ENCODE measurements at regions not wholly inside any gene's neighbourhood (a gene's known extent, or its start where the extent isn't known, plus 50 kb on each side); places are given as distances from the start of the nearest gene placed in this dataset.

- DNase-seq (no peak), ATAC-seq (no peak)
Measured at GRCh38 chr1:79388694-79389361, 382.3 kb upstream of the ADGRL4 start.

DNA sequence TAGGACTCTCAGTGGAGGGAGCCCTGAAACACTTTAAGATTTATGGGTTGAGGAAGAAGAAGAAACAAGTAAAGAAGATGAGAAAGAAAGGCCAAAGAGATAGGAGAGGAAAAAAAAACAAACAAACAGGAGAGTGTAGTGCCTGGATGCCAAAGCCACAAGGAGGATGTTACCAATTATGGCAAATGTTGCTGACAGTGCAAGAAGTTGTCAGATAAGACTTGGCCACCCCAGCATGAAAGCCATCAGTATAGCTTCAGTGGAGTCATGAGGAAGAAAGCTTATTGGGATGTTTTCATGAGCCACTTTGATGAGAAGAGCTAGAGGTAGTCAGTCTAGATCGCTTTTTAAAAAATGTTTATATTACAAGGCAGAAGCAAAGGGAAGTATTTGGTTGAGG lies 380.2 kb upstream of the ADGRL4 start:
- no peak for ATAC-seq
- no peak for DNase-seq

- ATAC-seq, result no peak
Measured at GRCh38 chr1:79380078-79380477, 373.5 kb upstream of the ADGRL4 start.

DNA sequence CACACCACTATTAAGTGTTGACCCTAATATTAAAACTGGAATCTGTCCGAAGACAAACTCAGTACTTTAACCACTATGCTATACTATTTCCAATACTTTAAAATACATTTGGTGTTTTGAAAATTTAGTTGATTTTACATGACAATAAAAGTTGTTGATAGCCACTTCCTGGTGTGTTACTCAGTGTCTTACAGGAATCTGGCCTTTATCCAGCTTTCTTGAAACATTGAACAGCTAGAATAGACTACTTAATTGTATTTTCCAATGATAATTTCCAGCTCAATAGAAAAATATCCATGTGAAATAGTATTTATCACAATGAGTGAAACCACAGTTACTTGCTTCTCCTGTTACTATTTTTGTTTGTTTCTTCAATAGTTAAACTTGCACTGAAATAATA lies 369.6 kb upstream of the ADGRL4 start:
- no peak for ATAC-seq
- DNase-seq, result no peak

More at GRCh38 chr1:79380078-79380477, 373.5 kb upstream of the ADGRL4 start:
- no peak for DNase-seq

DNA sequence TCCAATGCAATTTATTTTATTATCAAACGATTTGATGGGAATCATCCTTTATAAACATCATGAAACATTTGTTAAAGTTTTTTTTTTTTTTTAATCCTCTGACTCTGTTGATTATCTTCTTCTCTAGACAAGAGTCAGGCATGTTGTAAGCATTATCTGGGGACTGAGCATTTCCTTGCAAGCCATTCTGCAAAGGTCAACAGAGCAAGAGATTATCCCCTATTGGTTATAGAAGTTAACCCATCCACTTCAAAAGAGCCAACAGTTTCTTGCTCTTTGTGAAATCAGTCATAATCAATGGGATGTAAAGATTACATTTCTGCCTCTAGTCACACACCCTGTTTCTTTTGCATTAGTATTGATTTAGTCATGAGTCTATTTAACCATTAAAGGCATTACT lies 368.8 kb upstream of the ADGRL4 start:
- ATAC-seq (no peak), DNase-seq (no peak)

DNA sequence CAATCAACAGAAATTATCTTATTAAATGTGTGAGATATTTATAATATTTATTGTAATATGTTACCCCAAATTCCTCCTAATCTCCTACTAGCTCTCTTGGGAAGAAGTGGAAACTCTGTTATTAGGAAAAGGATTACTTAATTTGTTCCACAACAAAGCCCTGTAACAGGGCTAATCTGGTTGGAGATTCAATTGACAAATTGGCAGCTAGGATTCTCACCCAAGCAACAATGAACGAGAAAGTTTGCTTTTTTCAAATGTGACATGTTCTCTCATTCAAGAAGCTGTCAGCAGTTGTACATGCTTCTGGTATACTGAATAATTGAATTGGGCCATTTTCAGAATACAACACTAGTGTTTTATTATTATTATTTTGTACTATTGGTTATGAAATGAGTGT lies 367.9 kb upstream of the ADGRL4 start:
- no peak for DNase-seq
- ATAC-seq, result no peak

- DNase-seq, result no peak
- no peak for ATAC-seq
Measured at GRCh38 chr1:79373481-79374125, 367.1 kb upstream of the ADGRL4 start.

DNA sequence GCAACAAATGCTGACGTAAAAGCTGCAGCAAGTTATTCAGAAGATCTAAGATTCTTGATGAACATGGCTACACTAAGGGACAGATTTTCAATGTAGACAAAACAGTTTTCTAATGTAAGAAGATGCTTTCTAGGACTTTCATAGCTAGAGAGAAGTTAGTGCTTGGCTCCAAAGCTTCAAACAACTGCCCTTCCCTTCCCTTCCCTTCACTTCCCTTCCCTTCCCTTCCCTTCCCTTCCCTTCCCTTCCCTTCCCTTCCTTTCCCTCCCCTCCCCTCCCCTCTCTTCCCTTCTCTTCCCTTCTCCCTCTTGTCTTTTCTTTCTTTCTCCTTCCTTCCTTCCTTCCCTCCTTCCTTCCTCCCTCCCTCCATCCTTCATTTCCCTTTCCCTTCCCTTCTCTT lies 365.3 kb upstream of the ADGRL4 start:
- no peak for ATAC-seq
- no peak for DNase-seq

GRCh38 chr1:79369091-79369490 lies 362.6 kb upstream of the ADGRL4 start:
- no peak for DNase-seq
- no peak for ATAC-seq

DNA sequence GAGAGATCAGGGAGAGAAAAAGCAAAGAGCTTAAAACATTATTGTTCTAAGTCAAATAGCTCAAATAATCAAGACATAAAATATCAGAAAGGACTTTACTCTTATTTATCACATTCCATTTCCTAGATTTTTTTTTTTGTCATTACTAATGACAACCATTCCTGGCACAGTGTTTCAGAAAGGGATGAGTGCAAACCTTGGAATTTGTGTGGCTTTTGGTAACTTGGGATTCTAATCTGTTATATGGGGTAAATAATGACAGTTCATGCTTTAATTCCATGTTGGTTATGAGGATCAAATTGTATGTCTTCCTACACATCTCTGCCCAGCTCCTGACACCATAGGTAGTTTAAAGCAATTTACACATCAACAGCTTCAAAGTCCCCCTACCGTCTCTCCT lies 358.4 kb upstream of the ADGRL4 start:
- no peak for ATAC-seq

GRCh38 chr1:79363430-79363829 lies 356.9 kb upstream of the ADGRL4 start:
- DNase-seq (no peak), ATAC-seq (no peak)

More for the DNA sequence above, 358.4 kb upstream of the ADGRL4 start:
- DNase-seq, result no peak

DNA sequence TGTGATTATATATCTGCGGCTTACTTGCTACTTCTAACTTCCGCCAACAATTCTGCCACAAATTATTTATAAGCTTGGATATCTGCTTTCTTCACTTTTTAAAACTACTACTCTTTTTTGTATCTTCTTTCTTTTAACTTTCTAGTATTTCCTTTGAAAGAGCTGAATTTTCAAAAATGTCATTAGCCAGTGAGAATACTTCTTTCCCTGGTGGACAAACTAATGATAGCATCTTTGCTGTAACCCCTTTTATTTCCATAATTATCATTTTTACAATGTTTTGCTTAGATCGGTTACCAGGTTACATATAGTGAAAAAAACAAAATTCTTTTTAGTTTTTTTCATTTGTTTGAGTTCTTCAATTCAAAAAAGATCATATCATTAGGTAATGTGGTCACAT lies 355.9 kb upstream of the ADGRL4 start:
- ATAC-seq (no peak), DNase-seq (no peak)

DNA sequence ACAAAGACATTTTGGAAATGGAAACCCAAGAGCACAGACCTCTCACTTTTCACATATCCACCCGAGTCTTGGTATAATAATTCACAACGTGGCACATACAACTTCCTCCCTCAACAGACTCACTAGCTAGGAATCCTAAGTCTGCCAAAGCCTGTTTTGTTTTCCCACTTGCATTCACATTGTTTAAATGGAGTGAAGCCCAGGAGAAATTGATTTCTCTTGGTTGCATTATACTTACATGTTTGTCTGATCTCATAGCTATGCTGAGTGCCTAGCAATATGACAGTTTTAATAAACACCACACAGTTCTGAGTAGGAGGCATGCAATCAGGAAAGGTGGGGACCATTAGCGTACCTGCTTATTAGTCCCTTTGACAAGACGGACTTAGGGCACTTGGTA lies 348.6 kb upstream of the ADGRL4 start:
- no peak for ATAC-seq
- no peak for DNase-seq

DNA sequence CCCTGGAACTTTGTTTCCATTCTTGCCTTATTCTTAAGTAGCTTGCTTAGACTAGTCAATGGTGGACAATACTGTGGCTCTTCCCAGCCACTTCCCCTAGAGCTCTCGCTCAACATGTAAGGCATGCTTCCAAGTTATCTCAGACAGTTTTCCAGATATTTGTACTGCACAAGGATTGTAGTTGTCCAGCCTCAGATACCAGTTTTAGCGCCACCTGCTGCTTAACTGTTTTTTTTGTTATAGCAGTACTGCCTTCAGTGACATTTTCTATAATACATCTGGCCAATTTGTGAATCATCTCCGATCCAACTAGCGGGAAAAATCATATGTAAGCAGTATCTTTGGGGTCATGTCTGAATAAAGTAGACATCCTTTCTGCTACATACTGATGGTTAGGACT lies 346.7 kb upstream of the ADGRL4 start:
- ATAC-seq, result no peak
- DNase-seq, result no peak

- no peak for ATAC-seq
Measured at GRCh38 chr1:79326875-79327274, 320.3 kb upstream of the ADGRL4 start.

GRCh38 chr1:79325705-79326104 lies 319.2 kb upstream of the ADGRL4 start:
- no peak for DNase-seq
- ATAC-seq, result no peak

More at GRCh38 chr1:79326875-79327274, 320.3 kb upstream of the ADGRL4 start:
- DNase-seq, result no peak

- DNase-seq, result no peak
- ATAC-seq, result no peak
Measured at GRCh38 chr1:79325126-79325525, 318.6 kb upstream of the ADGRL4 start.

GRCh38 chr1:79323239-79324025 lies 316.9 kb upstream of the ADGRL4 start:
- ATAC-seq (no peak), DNase-seq (no peak)

DNA sequence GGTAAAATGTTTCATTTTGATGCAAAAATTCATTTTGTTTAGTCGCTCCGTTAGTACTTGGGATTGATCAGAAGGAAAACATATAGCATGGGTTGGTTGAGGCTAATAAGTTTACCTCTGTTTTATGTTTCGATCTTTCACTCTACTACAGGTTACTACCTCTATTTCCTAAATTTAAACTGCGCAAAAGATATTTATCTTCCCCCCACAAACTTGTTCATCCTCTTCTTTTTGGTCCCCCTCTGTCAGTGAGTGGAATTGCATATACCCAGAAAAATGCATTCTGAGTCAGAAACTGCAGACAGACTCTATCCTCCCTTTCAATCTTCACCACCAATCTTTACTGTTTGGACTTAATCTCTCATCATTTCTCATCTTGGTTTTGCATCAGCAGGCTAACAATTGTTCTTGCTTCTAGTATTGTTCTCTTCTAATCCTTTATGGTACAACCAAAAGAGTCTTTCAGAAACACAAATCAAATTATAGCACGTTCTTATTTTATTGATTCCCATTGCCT lies 316.0 kb upstream of the ADGRL4 start:
- DNase-seq (no peak), ATAC-seq (no peak)

- no peak for ATAC-seq
- DNase-seq, result no peak
Measured at GRCh38 chr1:79312438-79312837, 305.9 kb upstream of the ADGRL4 start.

DNA sequence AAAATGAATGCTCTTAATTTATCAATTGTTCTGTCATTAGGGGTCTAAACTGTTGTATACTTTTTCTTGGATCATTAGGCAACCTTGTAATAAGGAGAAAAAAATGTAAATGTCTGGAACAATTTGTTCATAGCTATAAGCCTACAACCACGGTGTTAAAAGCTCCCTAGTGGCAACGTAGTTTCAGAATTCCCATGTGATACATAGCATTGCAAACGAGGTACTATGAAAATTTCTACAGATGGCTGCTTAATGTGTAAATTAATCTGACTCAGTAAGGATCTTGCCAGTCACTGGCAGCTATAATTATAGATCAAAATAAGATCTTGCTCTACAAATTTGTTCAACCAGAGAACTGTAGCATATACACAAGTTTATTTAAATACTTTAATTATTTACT lies 304.1 kb upstream of the ADGRL4 start:
- no peak for ATAC-seq
- no peak for DNase-seq

- DNase-seq, result no peak
- ATAC-seq, result no peak
Measured at GRCh38 chr1:79304131-79304530, 297.6 kb upstream of the ADGRL4 start.

GRCh38 chr1:79303040-79303439 lies 296.5 kb upstream of the ADGRL4 start:
- ATAC-seq (no peak), DNase-seq (no peak)

Measured in stimulated activated naive CD8-positive, alpha-beta T cell treated with anti-CD3 and anti-CD28 coated beads, Interleukin-15, Interleukin-2, amounts not matched to agents 100 U/mL and 50 U/mL, for 24 hours (primary cell).